ENCODE measurements at regions not wholly inside any gene's neighbourhood (a gene's known extent, or its start where the extent isn't known, plus 50 kb on each side); places are given as distances from the start of the nearest gene placed in this dataset.

- no peak for TF ChIP-seq POLR2AphosphoS5 (IDR thresholded peaks at IDR 0.05; ENCODE audit: low read depth, low read length)
- no peak for TF ChIP-seq CTCF (IDR thresholded peaks at IDR 0.05)
- no peak for TF ChIP-seq REST (IDR thresholded peaks at IDR 0.05; ENCODE audit: insufficient read depth in 1 of 2, low read depth in 2 of 2, low read length in 1 of 2)
- TF ChIP-seq TCF7L2 (IDR thresholded peaks at IDR 0.05; ENCODE audit: low read depth, low read length) = no peak
- no peak for TF ChIP-seq SIN3A (IDR thresholded peaks at IDR 0.05; ENCODE audit: borderline replicate concordance, insufficient read depth, low read depth, low read length)
Observed at GRCh38 chr2:17036361-17036760, 370.7 kb upstream of the CYRIA start.

Data from Panc1 (cell line).